Gastrocnemius medialis (tissue), 4 donors: ENCODE measurements at regions not wholly inside any gene's neighbourhood (a gene's known extent, or its start where the extent isn't known, plus 50 kb on each side); places are given as distances from the start of the nearest gene placed in this dataset.

Experiments used
- ATAC-seq, 2 donors: fragments of 150-250 bp; one replicate each; pipeline ENCODE4 v1.9.1; 2016
- DNase-seq, 2 donors: peaks; one replicate each; pipeline ENCODE4 v3.0.0-alpha.2; 2019
- H3K27ac ChIP-seq, 4 donors: fragments of 200-600 bp; sonication (generic); 1 replicate in 1 of 4; 2 replicates in 3 of 4; pipeline ENCODE4 v1.5.1; 2016 to 2018; ENCODE audit warnings: mild to moderate bottlenecking in 2 of 4, moderate library complexity in 1 of 4
- H3K27me3 ChIP-seq, 3 donors: fragments of 200-600 bp; sonication (generic) in 2 of 3; 1 replicate in 1 of 3; 2 replicates in 2 of 3; pipeline versions ENCODE4 v1.5.1 to v1.6.0; 2016 to 2019; ENCODE audit warnings: mild to moderate bottlenecking in 1 of 3, moderate library complexity in 1 of 3
- H3K36me3 ChIP-seq, 2 donors: fragments of 200-600 bp; sonication (generic) in 1 of 2; one replicate each; pipeline ENCODE4 v1.5.1; 2017 to 2018
- H3K4me1 ChIP-seq, 2 donors: fragments of 200-600 bp; sonication (generic) in 1 of 2; one replicate each; pipeline ENCODE4 v1.5.1; 2016 to 2017; ENCODE audit warnings: mild to moderate bottlenecking in 2 of 2
- H3K4me3 ChIP-seq, 4 donors: fragments of 200-600 bp; sonication (generic) in 3 of 4; 1 replicate in 1 of 4; 2 replicates in 3 of 4; pipeline ENCODE4 v1.5.1; 2016 to 2019; ENCODE audit warnings: mild to moderate bottlenecking in 2 of 4
- H3K9me3 ChIP-seq, 3 donors: fragments of 200-600 bp; sonication (generic) in 2 of 3; 1 replicate in 1 of 3; 2 replicates in 2 of 3; pipeline ENCODE4 v1.5.1; 2016 to 2019
- POLR2A ChIP-seq, 2 donors: fragments of 450-650 bp; IDR thresholded peaks; one replicate each; pipeline ENCODE4 v1.6.1; 2017; ENCODE audit warnings: antibody characterized with exemption in 2 of 2, mild to moderate bottlenecking in 2 of 2, moderate library complexity in 2 of 2
- in situ Hi-C, 4 donors: fragments of 200-750 bp; cut with MboI; loops; one replicate each; pipeline versions ENCODE4 v1.15.0 to v1.8.0; 2017; ENCODE audit warnings: low sequenced_read_pairs in 4 of 4
- intact Hi-C: fragments of 100-400 bp; cut with DNase I; formaldehyde crosslinking; loops from one replicate; pipeline ENCODE4 v1.15.1; 2023; ENCODE audit warnings: low total_unique reads
- TF ChIP-seq, protein P1 (sequence below), 5 experiments: fragments of 450-650 bp in 3 of 5; fragments of 200-600 bp in 2 of 5; sonication (generic) in 2 of 5; IDR thresholded peaks in 4 of 5; conservative IDR thresholded peaks in 1 of 5; 1 replicate in 4 of 5; 2 replicates in 1 of 5; pipeline ENCODE4 v1.5.1; 2016 to 2019; ENCODE audit warnings: antibody characterized with exemption in 5 of 5, mild to moderate bottlenecking in 3 of 5, moderate library complexity in 3 of 5

GRCh38 chr3:139239550-139239949 is 104.3 kb upstream of the MRPS22 start:
- Histone ChIP-seq H3K4me3 (no peak overlapping the region), H3K9me3 (no peaks in the 10 kb centered on the region), H3K27ac (no peak overlapping the region), H3K36me3 (no peaks in the 10 kb centered on the region), H3K4me1 (no peaks in the 10 kb centered on the region), H3K27me3 (no peaks in the 10 kb centered on the region)
- ATAC-seq (no peak), DNase-seq (no peak)
- TF ChIP-seq POLR2A (IDR thresholded peaks at IDR 0.05), result no peak
- TF ChIP-seq, protein P1, sequence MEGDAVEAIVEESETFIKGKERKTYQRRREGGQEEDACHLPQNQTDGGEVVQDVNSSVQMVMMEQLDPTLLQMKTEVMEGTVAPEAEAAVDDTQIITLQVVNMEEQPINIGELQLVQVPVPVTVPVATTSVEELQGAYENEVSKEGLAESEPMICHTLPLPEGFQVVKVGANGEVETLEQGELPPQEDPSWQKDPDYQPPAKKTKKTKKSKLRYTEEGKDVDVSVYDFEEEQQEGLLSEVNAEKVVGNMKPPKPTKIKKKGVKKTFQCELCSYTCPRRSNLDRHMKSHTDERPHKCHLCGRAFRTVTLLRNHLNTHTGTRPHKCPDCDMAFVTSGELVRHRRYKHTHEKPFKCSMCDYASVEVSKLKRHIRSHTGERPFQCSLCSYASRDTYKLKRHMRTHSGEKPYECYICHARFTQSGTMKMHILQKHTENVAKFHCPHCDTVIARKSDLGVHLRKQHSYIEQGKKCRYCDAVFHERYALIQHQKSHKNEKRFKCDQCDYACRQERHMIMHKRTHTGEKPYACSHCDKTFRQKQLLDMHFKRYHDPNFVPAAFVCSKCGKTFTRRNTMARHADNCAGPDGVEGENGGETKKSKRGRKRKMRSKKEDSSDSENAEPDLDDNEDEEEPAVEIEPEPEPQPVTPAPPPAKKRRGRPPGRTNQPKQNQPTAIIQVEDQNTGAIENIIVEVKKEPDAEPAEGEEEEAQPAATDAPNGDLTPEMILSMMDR (IDR thresholded peaks at IDR 0.05 in 4 of 5, conservative IDR thresholded peaks at IDR 0.05 in 1 of 5), result no peak
- in situ Hi-C loops (no loop called here), intact Hi-C loops (no loop called here)

DNA sequence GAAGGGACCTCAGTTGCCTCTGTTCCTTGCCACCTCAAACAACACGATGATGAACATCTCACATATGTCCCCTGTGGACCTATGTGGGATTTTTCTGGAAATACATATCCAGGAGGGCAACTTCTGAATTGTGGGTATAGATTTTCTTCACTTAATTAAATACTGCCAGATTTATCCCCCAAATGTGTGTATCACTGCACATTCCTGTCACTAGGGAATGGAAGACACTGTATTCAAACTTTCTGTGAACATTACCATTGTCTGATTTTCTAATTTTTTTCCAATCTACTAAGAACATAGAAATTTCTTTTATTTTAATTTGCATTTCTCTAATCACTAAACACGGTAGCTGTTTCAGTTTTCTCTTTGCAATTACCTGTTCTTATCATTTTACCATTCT is 102.0 kb upstream of the MRPS22 start:
- TF ChIP-seq, protein P1 (IDR thresholded peaks at IDR 0.05 in 4 of 5, conservative IDR thresholded peaks at IDR 0.05 in 1 of 5), result no peak
- in situ Hi-C loops (no loop called here), intact Hi-C loops (no loop called here)
- ATAC-seq, result no peak
- DNase-seq, result no peak
- Histone ChIP-seq H3K4me3 (no peak overlapping the region), H3K27ac (no peak overlapping the region), H3K36me3 (no peaks in the 10 kb centered on the region), H3K4me1 (no peaks in the 10 kb centered on the region), H3K9me3 (no peaks in the 10 kb centered on the region), H3K27me3 (no peaks in the 10 kb centered on the region)

- ATAC-seq, result no peak
- H3K36me3 ChIP-seq, result no peaks in the 10 kb centered on the region
- H3K27ac ChIP-seq, result no peak overlapping the region
- H3K27me3 ChIP-seq, result no peaks in the 10 kb centered on the region
- H3K4me3 ChIP-seq, result no peak overlapping the region
- no peak for DNase-seq
- TF ChIP-seq, protein P1 (IDR thresholded peaks at IDR 0.05 in 4 of 5, conservative IDR thresholded peaks at IDR 0.05 in 1 of 5), result no peak
- TF ChIP-seq POLR2A (IDR thresholded peaks at IDR 0.05), result no peak
- no peaks in the 10 kb centered on the region for H3K9me3 ChIP-seq
- intact Hi-C loops, result no loop called here
- no peaks in the 10 kb centered on the region for H3K4me1 ChIP-seq
- in situ Hi-C loops, result no loop called here
These were observed 100.1 kb upstream of the MRPS22 start for GRCh38 chr3:139243710-139244109.

DNA sequence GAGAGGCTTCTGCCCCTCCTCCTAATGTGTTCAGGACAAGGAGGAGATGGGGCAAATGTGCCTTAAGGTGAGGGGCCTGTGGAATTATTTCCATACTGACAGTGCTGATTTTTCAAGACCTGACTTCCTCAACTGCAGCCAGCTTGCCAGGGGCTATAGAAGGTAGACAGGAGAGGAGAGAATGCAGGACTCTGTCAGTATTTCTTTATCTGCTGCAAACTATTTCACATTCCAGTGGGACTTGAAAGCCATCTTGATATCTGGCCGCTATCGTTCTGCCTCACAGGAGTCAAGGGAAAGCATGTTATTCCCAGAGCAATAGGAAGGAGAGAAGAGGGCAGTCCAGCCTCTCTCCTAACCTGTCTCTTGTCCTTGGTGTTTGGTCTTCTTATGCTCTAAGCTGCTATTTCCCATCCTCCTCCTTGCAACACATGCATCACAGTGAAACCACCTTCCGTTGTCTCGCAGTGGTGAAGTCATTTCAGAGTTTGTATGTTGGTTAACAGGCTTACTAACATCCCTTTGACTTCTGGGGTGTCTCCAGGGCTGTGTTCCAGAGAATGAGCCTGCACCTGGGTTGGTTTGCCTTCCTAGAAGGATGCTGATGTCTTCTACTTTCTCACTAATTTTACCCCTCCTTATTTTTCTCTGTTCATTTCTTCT is 95.1 kb upstream of the MRPS22 start:
- in situ Hi-C loops (no loop called here), intact Hi-C loops (no loop called here)
- DNase-seq (no peak), ATAC-seq (no peak)
- no peak overlapping the region for H3K27ac ChIP-seq
- TF ChIP-seq POLR2A (IDR thresholded peaks at IDR 0.05), result no peak
- TF ChIP-seq, protein P1 (IDR thresholded peaks at IDR 0.05 in 4 of 5, conservative IDR thresholded peaks at IDR 0.05 in 1 of 5), result no peak
- no peak overlapping the region for H3K4me3 ChIP-seq
- no peaks in the 10 kb centered on the region for H3K36me3 ChIP-seq
- H3K27me3 ChIP-seq, result no peaks in the 10 kb centered on the region
- H3K9me3 ChIP-seq, result no peaks in the 10 kb centered on the region
- no peaks in the 10 kb centered on the region for H3K4me1 ChIP-seq

DNA sequence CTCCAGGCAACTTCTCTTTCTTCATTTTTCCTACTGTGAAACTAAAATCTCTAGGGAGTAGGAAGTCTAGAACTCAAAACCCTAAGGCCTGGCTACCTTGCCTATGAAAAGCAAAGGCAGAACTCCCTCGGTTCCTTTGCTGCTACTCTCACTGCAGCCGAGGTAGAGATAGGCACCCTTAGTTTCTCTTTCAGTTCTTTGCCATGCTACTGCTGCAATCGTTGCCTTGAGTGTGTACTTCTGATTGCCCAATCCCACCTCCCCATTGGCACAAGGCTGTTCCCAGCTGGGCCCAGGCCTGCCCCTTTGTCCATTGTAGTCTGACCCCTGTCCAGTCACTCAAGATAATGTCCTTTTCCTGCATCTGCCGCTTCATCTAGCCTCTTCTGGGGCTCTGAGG is 92.3 kb upstream of the MRPS22 start:
- Histone ChIP-seq H3K9me3 (no peaks in the 10 kb centered on the region), H3K4me1 (no peaks in the 10 kb centered on the region), H3K36me3 (no peaks in the 10 kb centered on the region), H3K4me3 (no peak overlapping the region), H3K27me3 (no peaks in the 10 kb centered on the region), H3K27ac (no peak overlapping the region)
- ATAC-seq (no peak), DNase-seq (no peak)
- intact Hi-C loops (no loop called here), in situ Hi-C loops (no loop called here)
- no peak for TF ChIP-seq POLR2A (IDR thresholded peaks at IDR 0.05)
- TF ChIP-seq, protein P1 (IDR thresholded peaks at IDR 0.05 in 4 of 5, conservative IDR thresholded peaks at IDR 0.05 in 1 of 5), result no peak
